Kidney (tissue), 13 donors: ENCODE measurements at regions not wholly inside any gene's neighbourhood (a gene's known extent, or its start where the extent isn't known, plus 50 kb on each side); places are given as distances from the start of the nearest gene placed in this dataset.
A peak's percentile ranks its signal among the peaks of the same experiment; 100 is the strongest.

Source experiments
- DNase-seq, 5 donors: peaks; one replicate each; pipeline ENCODE4 v3.0.0-alpha.2; 2013 to 2020
- FAIRE-seq: peaks from 2 replicates; lab custom pipeline; 2012; peaks lifted over from hg19 to GRCh38; lab: Jason Lieb, UNC
- H3K27ac ChIP-seq, 2 donors: one replicate each; pipeline ENCODE4 v1.7.0; 2013; ENCODE audit warnings: low read depth in 2 of 2, low read length in 2 of 2, inconsistent platforms in 1 of 2
- H3K27me3 ChIP-seq: one replicate; pipeline ENCODE4 v1.7.1; 2013; ENCODE audit warnings: low read length, inconsistent platforms; ENCODE audit not compliant: control insufficient read depth, insufficient read depth
- H3K36me3 ChIP-seq, 3 donors: one replicate each; pipeline versions ENCODE4 v1.7.0 to v1.7.1; 2013; ENCODE audit warnings: low read length in 3 of 3, control low read depth in 1 of 3, inconsistent platforms in 1 of 3; ENCODE audit not compliant: insufficient read depth in 3 of 3, control insufficient read depth in 2 of 3
- H3K4me1 ChIP-seq, 3 donors: one replicate each; pipeline versions ENCODE4 v1.7.0 to v1.7.1; 2013; ENCODE audit warnings: low read length in 3 of 3, inconsistent platforms in 1 of 3, low read depth in 1 of 3; ENCODE audit not compliant: control insufficient read depth in 2 of 3, insufficient read depth in 2 of 3
- H3K4me3 ChIP-seq, 3 donors: one replicate each; pipeline versions ENCODE4 v1.7.0 to v1.8.1; 2013; ENCODE audit warnings: low read length in 3 of 3, control low read depth in 1 of 3, inconsistent platforms in 1 of 3
- H3K9ac ChIP-seq, 3 donors: one replicate each; pipeline versions ENCODE4 v1.7.0 to v1.7.1; 2013; ENCODE audit warnings: low read length in 3 of 3, control low read depth in 1 of 3, inconsistent platforms in 1 of 3
- H3K9me3 ChIP-seq, 3 donors: one replicate each; pipeline versions ENCODE4 v1.7.0 to v1.7.1; 2013; ENCODE audit warnings: low read length in 3 of 3, control low read depth in 1 of 3, inconsistent platforms in 1 of 3; ENCODE audit not compliant: control insufficient read depth in 2 of 3, insufficient read depth in 1 of 3
- intact Hi-C: fragments of 100-400 bp; cut with DNase I; formaldehyde crosslinking; loops from one replicate; pipeline ENCODE4 v1.11.1; 2022
- TF ChIP-seq, protein P1 (sequence below): IDR thresholded peaks from 3 replicates; pipeline ENCODE4 v1.5.1; 2012; ENCODE audit warnings: mild to moderate bottlenecking, moderate library complexity, borderline replicate concordance; ENCODE audit not compliant: insufficient read depth; ENCODE audit errors: extremely low read depth
- donor health status: control.
- donor health status: control.
- donor health status: control.
- donor health status: control.
- donor health status: control.
- donor health status: DM: yes; HTN: yes; CAD: no.
- donor health status: Normal renal cell carcinoma (clear cell type).

DNA sequence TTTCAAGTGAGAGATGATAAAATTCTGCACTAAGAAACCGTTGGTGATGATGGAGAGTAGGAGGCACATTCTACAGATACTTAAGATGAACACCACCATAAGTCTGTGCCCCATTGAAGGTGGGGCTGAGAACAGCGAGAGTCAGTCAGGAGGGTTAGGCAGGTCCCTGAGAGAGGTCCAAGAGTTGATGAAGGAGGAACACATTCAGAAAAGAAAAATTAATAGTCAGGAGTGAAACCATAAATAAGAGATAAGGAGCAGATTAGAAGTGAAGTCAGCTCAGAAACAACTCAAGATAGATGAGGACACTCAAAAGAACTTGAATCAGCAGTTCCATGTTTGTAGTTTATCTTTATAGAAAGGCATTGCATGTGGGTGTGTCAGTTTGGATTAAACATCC, 727.2 kb upstream of the MARCKS start:
- intact Hi-C loops = no loop called here
- FAIRE-seq = no peak
- no peaks in the 10 kb centered on the region for H3K9me3 ChIP-seq

DNA sequence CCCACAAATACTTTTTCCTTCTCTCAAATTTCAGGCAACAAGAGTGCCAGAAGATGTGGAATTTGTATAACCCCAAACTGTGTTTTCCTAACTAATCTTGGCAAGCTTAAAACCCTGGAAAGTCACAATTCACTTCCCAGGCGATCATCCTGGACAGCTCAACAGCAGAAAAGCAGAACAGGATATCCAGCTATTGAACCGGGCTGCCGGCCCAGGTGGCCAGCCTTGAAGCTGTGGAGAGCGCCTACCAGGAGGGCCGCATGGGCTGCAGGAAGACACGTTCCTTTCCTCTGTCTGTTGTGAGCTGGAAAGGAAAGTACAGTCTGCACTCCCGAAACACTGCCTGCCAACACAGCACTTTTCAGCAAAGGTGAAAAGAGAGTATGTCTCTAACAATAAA, 719.7 kb upstream of the MARCKS start:
- H3K36me3 ChIP-seq = no peaks in the 10 kb centered on the region
- no peaks in the 10 kb centered on the region for H3K4me1 ChIP-seq
- TF ChIP-seq, protein P1, sequence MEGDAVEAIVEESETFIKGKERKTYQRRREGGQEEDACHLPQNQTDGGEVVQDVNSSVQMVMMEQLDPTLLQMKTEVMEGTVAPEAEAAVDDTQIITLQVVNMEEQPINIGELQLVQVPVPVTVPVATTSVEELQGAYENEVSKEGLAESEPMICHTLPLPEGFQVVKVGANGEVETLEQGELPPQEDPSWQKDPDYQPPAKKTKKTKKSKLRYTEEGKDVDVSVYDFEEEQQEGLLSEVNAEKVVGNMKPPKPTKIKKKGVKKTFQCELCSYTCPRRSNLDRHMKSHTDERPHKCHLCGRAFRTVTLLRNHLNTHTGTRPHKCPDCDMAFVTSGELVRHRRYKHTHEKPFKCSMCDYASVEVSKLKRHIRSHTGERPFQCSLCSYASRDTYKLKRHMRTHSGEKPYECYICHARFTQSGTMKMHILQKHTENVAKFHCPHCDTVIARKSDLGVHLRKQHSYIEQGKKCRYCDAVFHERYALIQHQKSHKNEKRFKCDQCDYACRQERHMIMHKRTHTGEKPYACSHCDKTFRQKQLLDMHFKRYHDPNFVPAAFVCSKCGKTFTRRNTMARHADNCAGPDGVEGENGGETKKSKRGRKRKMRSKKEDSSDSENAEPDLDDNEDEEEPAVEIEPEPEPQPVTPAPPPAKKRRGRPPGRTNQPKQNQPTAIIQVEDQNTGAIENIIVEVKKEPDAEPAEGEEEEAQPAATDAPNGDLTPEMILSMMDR = no peak
- intact Hi-C loops = no loop called here
- no peak overlapping the region for H3K27ac ChIP-seq
- DNase-seq (peak; percentile 50 to 81 (median 73)), FAIRE-seq (no peak)
- H3K9me3 ChIP-seq = no peaks in the 10 kb centered on the region
- no peaks in the 10 kb centered on the region for H3K27me3 ChIP-seq
- H3K9ac ChIP-seq = no peak overlapping the region
- H3K4me3 ChIP-seq = peak overlapping the region in 1 of 3 donors; percentile 19

More for the DNA sequence above, 727.2 kb upstream of the MARCKS start:
- Histone ChIP-seq H3K27ac (no peak overlapping the region), H3K36me3 (no peaks in the 10 kb centered on the region), H3K4me1 (no peaks in the 10 kb centered on the region), H3K9ac (no peak overlapping the region), H3K4me3 (no peak overlapping the region), H3K27me3 (no peaks in the 10 kb centered on the region)
- TF ChIP-seq, protein P1 = no peak
- DNase-seq = no peak

DNA sequence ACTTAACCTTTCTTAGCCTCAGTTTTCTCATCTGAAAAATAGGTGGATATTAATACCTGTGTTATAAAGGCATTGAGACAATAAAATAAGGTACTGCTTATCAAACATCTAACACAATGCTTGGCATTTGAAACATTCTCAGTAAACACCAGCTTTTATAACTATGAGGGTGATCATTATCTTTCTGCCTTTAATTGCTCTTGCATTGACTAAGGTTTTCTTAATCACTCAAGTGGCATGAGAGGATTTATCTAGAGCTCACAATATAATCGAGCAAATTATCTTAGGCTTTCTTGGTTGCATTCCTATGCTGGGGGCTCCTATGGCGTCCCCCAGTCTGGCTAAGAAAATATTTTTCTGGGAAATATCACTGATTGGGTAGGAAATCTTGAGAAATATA, 716.4 kb upstream of the MARCKS start:
- FAIRE-seq (no peak), DNase-seq (no peak)
- intact Hi-C loops = no loop called here
- TF ChIP-seq, protein P1 = no peak
- Histone ChIP-seq H3K27ac (no peak overlapping the region), H3K4me1 (no peaks in the 10 kb centered on the region), H3K36me3 (no peaks in the 10 kb centered on the region), H3K9me3 (no peaks in the 10 kb centered on the region), H3K27me3 (no peaks in the 10 kb centered on the region), H3K9ac (no peak overlapping the region), H3K4me3 (no peak overlapping the region)

DNA sequence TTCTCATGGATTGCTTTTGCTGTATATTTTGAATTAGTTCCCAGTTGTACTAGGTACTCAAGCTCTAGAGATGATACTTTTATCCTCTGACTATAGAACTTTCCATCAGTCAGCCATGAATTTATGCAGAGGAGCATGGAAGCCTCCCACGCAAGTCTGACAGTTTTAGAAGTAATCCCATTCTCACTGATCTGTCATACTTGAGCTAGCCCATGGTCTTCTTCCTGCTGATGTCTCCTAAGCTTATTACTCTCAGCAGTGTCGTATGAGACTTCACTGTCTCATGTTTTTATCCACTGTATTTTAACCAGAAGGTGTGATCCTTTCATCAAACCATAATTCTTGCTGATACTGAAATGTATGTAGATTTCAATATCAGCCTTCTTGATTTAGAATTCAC, 715.2 kb upstream of the MARCKS start:
- Histone ChIP-seq H3K36me3 (no peaks in the 10 kb centered on the region), H3K4me1 (no peaks in the 10 kb centered on the region), H3K27ac (no peak overlapping the region), H3K9ac (no peak overlapping the region), H3K9me3 (no peaks in the 10 kb centered on the region), H3K4me3 (no peak overlapping the region), H3K27me3 (no peaks in the 10 kb centered on the region)
- TF ChIP-seq, protein P1 = no peak
- intact Hi-C loops = no loop called here
- DNase-seq (no peak), FAIRE-seq (no peak)
